K562 (cell line): ENCODE measurements at regions not wholly inside any gene's neighbourhood (a gene's known extent, or its start where the extent isn't known, plus 50 kb on each side); places are given as distances from the start of the nearest gene placed in this dataset.

Experiments
- ATAC-seq: fragments of 200-7000 bp; cut with Tn5 transposase; 3 replicates; pipeline ENCODE4 v1.9.1; 2020; ENCODE audit warnings: moderate library complexity
- BruUV-seq: library from RNA; stranded (reverse); fragments of 400-500 nt; replicated peaks from 2 replicates; lab custom pipeline; 2021; lab: Mats Ljungman, UMichigan
- CTCF ChIA-PET: fragments of 300-600 bp; formaldehyde crosslinking; extraction: SDS; loops from one replicate; lab custom pipeline; 2021; ENCODE audit warnings: low intra/inter-chr PET ratio; lab: Yijun Ruan, JAX
- POLR2A ChIA-PET: fragments of 300-600, 350-650 bp; sonication (Branson Sonifier 250); formaldehyde crosslinking; extraction: SDS; loops from one replicate; lab custom pipeline; 2021; ENCODE audit warnings: antibody characterized with exemption, inconsistent platforms; lab: Yijun Ruan, JAX
- DNase-seq, 4 experiments: peaks; one replicate each; pipeline versions ENCODE4 v3.0.0 to v3.0.0-alpha.2; 2011 to 2018; ENCODE audit warnings: low spot score in 3 of 4, mixed read lengths in 3 of 4; ENCODE audit errors: extremely low read depth in 1 of 4
- FAIRE-seq: peaks from 2 replicates; lab custom pipeline; 2011; peaks lifted over from hg19 to GRCh38; lab: Jason Lieb, UNC
- H2AFZ ChIP-seq: 2 replicates; pipeline ENCODE4 v1.6.0; 2011; ENCODE audit warnings: low read depth, low read length, control low read depth, inconsistent platforms
- H3K27ac ChIP-seq: fragments of 200-600 bp; 3 replicates; pipeline ENCODE4 v1.8.0; 2011; ENCODE audit warnings: low read depth, mild to moderate bottlenecking, control low read depth, inconsistent platforms, low read length, moderate library complexity, mixed read lengths; ENCODE audit errors: extremely low read depth
- H3K27me3 ChIP-seq, 2 experiments: fragments of 300-600 bp in 1 of 2; 2 replicates in 1 of 2; 3 replicates in 1 of 2; pipeline versions ENCODE4 v1.6.0 to v1.8.0; 2011; ENCODE audit warnings: inconsistent platforms in 2 of 2, low read length in 2 of 2, mild to moderate bottlenecking in 1 of 2, mixed read lengths in 1 of 2, moderate library complexity in 1 of 2; ENCODE audit not compliant: control insufficient read depth in 2 of 2, insufficient read depth in 2 of 2
- H3K36me3 ChIP-seq: fragments of 300-600 bp; 3 replicates; pipeline ENCODE4 v1.8.0; 2011; ENCODE audit warnings: mild to moderate bottlenecking, low read length, inconsistent platforms; ENCODE audit not compliant: control insufficient read depth, insufficient read depth
- H3K4me1 ChIP-seq, 2 experiments: fragments of 200-600 bp in 1 of 2; replicated peaks in 1 of 2; 2 replicates in 1 of 2; 3 replicates in 1 of 2; pipeline versions ENCODE4 v1.5.1 to v1.8.0; 2011; ENCODE audit warnings: inconsistent platforms in 2 of 2, low read length in 2 of 2, mild to moderate bottlenecking in 1 of 2, mixed read lengths in 1 of 2, moderate library complexity in 1 of 2; ENCODE audit not compliant: control insufficient read depth in 2 of 2, insufficient read depth in 2 of 2
- H3K4me2 ChIP-seq: 2 replicates; pipeline ENCODE4 v1.6.1; 2011; ENCODE audit warnings: low read length, control low read depth, inconsistent platforms, mixed read lengths; ENCODE audit not compliant: insufficient read depth
- H3K4me3 ChIP-seq: fragments of 200-600 bp; sonication (generic), shearing (Covaris generic); 2 replicates; pipeline ENCODE4 v1.5.1; 2016; ENCODE audit warnings: control low read depth, inconsistent platforms
- H3K79me2 ChIP-seq: fragments of 200-600 bp; 3 replicates; pipeline ENCODE4 v1.8.0; 2011; ENCODE audit warnings: low read length, inconsistent platforms; ENCODE audit not compliant: control insufficient read depth, insufficient read depth
- H3K9ac ChIP-seq, 2 experiments: 2 replicates each; pipeline versions ENCODE4 v1.6.0 to v1.6.1; 2011; ENCODE audit warnings: low read depth in 2 of 2, low read length in 2 of 2, control low read depth in 1 of 2, inconsistent platforms in 1 of 2, mild to moderate bottlenecking in 1 of 2, mixed read lengths in 1 of 2; ENCODE audit not compliant: insufficient read depth in 1 of 2
- H3K9me1 ChIP-seq: one replicate; pipeline ENCODE4 v1.6.0; 2011; ENCODE audit warnings: inconsistent platforms, mild to moderate bottlenecking, low read length, moderate library complexity; ENCODE audit not compliant: control insufficient read depth, insufficient read depth
- H3K9me3 ChIP-seq: replicated peaks from 2 replicates; pipeline ENCODE4 v1.5.1; 2011; ENCODE audit warnings: low read depth, low read length, inconsistent platforms; ENCODE audit not compliant: control insufficient read depth, insufficient read depth
- H4K20me1 ChIP-seq: replicated peaks from 2 replicates; pipeline ENCODE4 v1.6.1; 2011; ENCODE audit warnings: low read length, inconsistent platforms, mixed read lengths; ENCODE audit not compliant: control insufficient read depth, insufficient read depth
- ARNT ChIP-seq, 2 experiments: fragments of 450-650 bp; IDR thresholded peaks; 2 replicates each; pipeline ENCODE4 v1.6.1; 2016; ENCODE audit warnings: mild to moderate bottlenecking in 1 of 2
- C11orf30 ChIP-seq: fragments of 450-650 bp; IDR thresholded peaks from 2 replicates; pipeline ENCODE4 v1.6.1; 2016; ENCODE audit warnings: low read depth, mild to moderate bottlenecking
- FOS ChIP-seq: IDR thresholded peaks from 3 replicates; pipeline ENCODE4 v1.6.1; 2011; ENCODE audit not compliant: insufficient read length; ENCODE audit errors: extremely low read depth
- MEF2A ChIP-seq: IDR thresholded peaks from 2 replicates; pipeline ENCODE4 v1.6.1; 2011; ENCODE audit warnings: low read depth, mild to moderate bottlenecking, low read length, moderate library complexity; ENCODE audit not compliant: control insufficient read depth
- PHB2 ChIP-seq: fragments of 450-650 bp; IDR thresholded peaks from 2 replicates; pipeline ENCODE4 v1.6.1; 2017; ENCODE audit warnings: low read depth
- PHF21A ChIP-seq: fragments of 450-650 bp; IDR thresholded peaks from 2 replicates; pipeline ENCODE4 v1.6.1; 2017; ENCODE audit warnings: low read depth, borderline replicate concordance
- RBM25 ChIP-seq: fragments of 200-400 bp; formaldehyde crosslinking; IDR thresholded peaks from 2 replicates; pipeline ENCODE4 v1.6.1; 2018; ENCODE audit warnings: low read length, low read depth, moderate library complexity; ENCODE audit not compliant: severe bottlenecking
- STAT5A ChIP-seq: IDR thresholded peaks from 2 replicates; pipeline ENCODE4 v1.6.1; 2012; ENCODE audit warnings: low read length, inconsistent platforms, borderline replicate concordance
- TEAD4 ChIP-seq, 2 experiments: sonication (generic) in 1 of 2; formaldehyde crosslinking in 1 of 2; IDR thresholded peaks; 2 replicates each; pipeline versions ENCODE4 v1.6.1 to v1.8.0; 2012 to 2022; ENCODE audit warnings: borderline replicate concordance in 1 of 2, inconsistent platforms in 1 of 2, low read length in 1 of 2, mild to moderate bottlenecking in 1 of 2, missing genetic modification reagents in 1 of 2
- ZKSCAN1 ChIP-seq: fragments of 150-350 bp; IDR thresholded peaks from 2 replicates; pipeline ENCODE4 v1.6.1; 2016; ENCODE audit warnings: low read depth, low read length
- ZNF217 ChIP-seq: sonication (generic); formaldehyde crosslinking; IDR thresholded peaks from 2 replicates; pipeline ENCODE4 v1.8.0; 2022; ENCODE audit warnings: mild to moderate bottlenecking, missing genetic modification reagents
- ZSCAN29 ChIP-seq: fragments of 450-650 bp; IDR thresholded peaks from 2 replicates; pipeline ENCODE4 v1.6.1; 2017
- WGBS: fragments of 100-300 bp; shearing (Covaris generic); methylation state at CpG from one replicate; pipeline ENCODE4 v1.1.6; 2016; ENCODE audit warnings: low coverage, mixed read lengths; ENCODE audit not compliant: insufficient coverage; ENCODE audit errors: missing lambda C conversion rate; 5-methylcytosine and 5-hydroxymethylcytosine counted together
- in situ Hi-C: fragments of 300-500 bp; cut with MboI; formaldehyde crosslinking; loops from 4 replicates; pipeline ENCODE4 v1.15.0; 2018; ENCODE audit warnings: inconsistent platforms, mixed read lengths
- intact Hi-C: fragments of 100-400 bp; cut with micrococcal nuclease; formaldehyde crosslinking; loops from 2 replicates; pipeline ENCODE4 v1.14.2; 2022
- TF ChIP-seq, protein P1 (sequence below): fragments of 250-450 bp; sonication (Bioruptor Pico); IDR thresholded peaks from 2 replicates; pipeline ENCODE4 v1.5.0; 2021; ENCODE audit warnings: mild to moderate bottlenecking, borderline replicate concordance

DNA sequence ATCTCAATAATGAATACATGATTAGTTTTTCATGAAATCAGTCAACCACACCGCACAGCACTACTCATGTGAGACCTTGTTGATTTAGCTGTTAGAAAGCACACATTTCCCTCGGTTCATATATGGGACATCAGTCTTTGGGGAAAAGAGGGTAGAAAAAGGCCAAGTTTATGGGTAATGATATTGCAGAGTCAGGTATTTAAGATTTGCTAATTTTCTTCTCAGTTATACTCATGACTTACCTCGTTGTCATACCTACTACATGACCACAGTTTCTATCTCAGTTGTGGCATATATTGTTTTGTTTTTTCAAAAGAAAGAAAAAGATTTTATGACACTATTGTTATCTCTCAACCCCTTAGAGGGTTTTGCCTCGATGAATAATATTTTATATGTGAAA is 165.6 kb downstream of the POU4F1 start:
- BruUV-seq = no TSS peak
- Histone ChIP-seq H3K27ac (no peak overlapping the region), H3K9me3 (no peaks in the 10 kb centered on the region), H2AFZ (no peak overlapping the region), H3K27me3 (no peaks in the 10 kb centered on the region), H3K4me2 (no peak overlapping the region), H3K9ac (no peak overlapping the region), H3K9me1 (no peaks in the 10 kb centered on the region), H3K79me2 (no peaks in the 10 kb centered on the region), H3K36me3 (no peaks in the 10 kb centered on the region), H3K4me1 (no peaks in the 10 kb centered on the region), H4K20me1 (no peaks in the 10 kb centered on the region), H3K4me3 (no peak overlapping the region)
- no peak for DNase-seq
- ChIA-PET POLR2A (no interaction called here), CTCF (no interaction called here)
- intact Hi-C loops = no loop called here
- ATAC-seq = no peak
- FAIRE-seq = no peak
- 3% methylated on average over 4 of the region's 4 CpGs for WGBS
- TF ChIP-seq ZSCAN29 = no peak
- no peak for TF ChIP-seq ZKSCAN1
- TF ChIP-seq PHF21A = no peak
- no peak for TF ChIP-seq PHB2
- TF ChIP-seq, protein P1, sequence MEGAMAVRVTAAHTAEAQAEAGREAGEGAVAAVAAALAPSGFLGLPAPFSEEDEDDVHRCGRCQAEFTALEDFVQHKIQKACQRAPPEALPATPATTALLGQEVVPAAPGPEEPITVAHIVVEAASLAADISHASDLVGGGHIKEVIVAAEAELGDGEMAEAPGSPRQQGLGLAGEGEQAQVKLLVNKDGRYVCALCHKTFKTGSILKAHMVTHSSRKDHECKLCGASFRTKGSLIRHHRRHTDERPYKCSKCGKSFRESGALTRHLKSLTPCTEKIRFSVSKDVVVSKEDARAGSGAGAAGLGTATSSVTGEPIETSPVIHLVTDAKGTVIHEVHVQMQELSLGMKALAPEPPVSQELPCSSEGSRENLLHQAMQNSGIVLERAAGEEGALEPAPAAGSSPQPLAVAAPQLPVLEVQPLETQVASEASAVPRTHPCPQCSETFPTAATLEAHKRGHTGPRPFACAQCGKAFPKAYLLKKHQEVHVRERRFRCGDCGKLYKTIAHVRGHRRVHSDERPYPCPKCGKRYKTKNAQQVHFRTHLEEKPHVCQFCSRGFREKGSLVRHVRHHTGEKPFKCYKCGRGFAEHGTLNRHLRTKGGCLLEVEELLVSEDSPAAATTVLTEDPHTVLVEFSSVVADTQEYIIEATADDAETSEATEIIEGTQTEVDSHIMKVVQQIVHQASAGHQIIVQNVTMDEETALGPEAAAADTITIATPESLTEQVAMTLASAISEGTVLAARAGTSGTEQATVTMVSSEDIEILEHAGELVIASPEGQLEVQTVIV (CRISPR knock-in tag) = no peak
- no peak for TF ChIP-seq MEF2A
- TF ChIP-seq TEAD4 (IDR thresholded peaks at IDR 0.05; ENCODE audit: low read length) = no peak
- no peak for TF ChIP-seq TEAD4 (CRISPR knock-in tag; IDR thresholded peaks at IDR 0.05; ENCODE audit: borderline replicate concordance)
- TF ChIP-seq ZNF217 (CRISPR knock-in tag) = no peak
- no peak for TF ChIP-seq RBM25
- TF ChIP-seq FOS = no peak
- no peak for TF ChIP-seq ARNT (IDR thresholded peaks at IDR 0.05)
- TF ChIP-seq STAT5A = no peak
- TF ChIP-seq C11orf30 = no peak
- in situ Hi-C loops = no loop called here
